ENCODE measurements at regions not wholly inside any gene's neighbourhood (a gene's known extent, or its start where the extent isn't known, plus 50 kb on each side); places are given as distances from the start of the nearest gene placed in this dataset.

- WGBS = 88% methylated on average over 6 of the region's 6 CpGs
- no peak for DNase-seq (ENCODE audit: low spot score)
- Histone ChIP-seq H3K4me1 (ENCODE audit: control insufficient read depth in 4 of 4, insufficient read depth in 4 of 4, low read length in 3 of 4) (no peaks in the 10 kb centered on the region), H3K4me3 (ENCODE audit: low read depth in 1 of 3, low read length in 3 of 3) (no peak overlapping the region), H3K9ac (ENCODE audit: low read depth in 1 of 2, low read length in 2 of 2) (no peak overlapping the region), H3K27ac (ENCODE audit: low read depth in 1 of 2, low read length in 2 of 2) (no peak overlapping the region), H3K9me3 (ENCODE audit: control insufficient read depth in 4 of 4, low read length in 3 of 4) (no peaks in the 10 kb centered on the region), H3K27me3 (ENCODE audit: control insufficient read depth in 4 of 4, insufficient read depth in 4 of 4, low read length in 3 of 4) (no peaks in the 10 kb centered on the region), H3K36me3 (ENCODE audit: control insufficient read depth in 4 of 4, insufficient read depth in 3 of 4, low read depth in 1 of 4, low read length in 3 of 4) (no peaks in the 10 kb centered on the region)
- TF ChIP-seq MAX (IDR thresholded peaks at IDR 0.05) = no peak
- no peak for TF ChIP-seq FOXA2 (IDR thresholded peaks at IDR 0.05)
- TF ChIP-seq JUND (IDR thresholded peaks at IDR 0.05) = no peak
- TF ChIP-seq TAF1 (conservative IDR thresholded peaks at IDR 0.05) = no peak
- no peak for TF ChIP-seq CTCF (IDR thresholded peaks at IDR 0.05; ENCODE audit: low read depth, low read length, missing input control)
- TF ChIP-seq ZBTB33 (IDR thresholded peaks at IDR 0.05) = no peak
- TF ChIP-seq HNF4G (IDR thresholded peaks at IDR 0.05) = no peak
- no peak for TF ChIP-seq HNF4A (conservative IDR thresholded peaks at IDR 0.05)
- no peak for TF ChIP-seq FOXA1 (IDR thresholded peaks at IDR 0.05)
- no peak for TF ChIP-seq REST (IDR thresholded peaks at IDR 0.05)
- TF ChIP-seq SP1 (IDR thresholded peaks at IDR 0.05) = no peak
- no peak for TF ChIP-seq ATF3 (IDR thresholded peaks at IDR 0.05)
- no peak for TF ChIP-seq EGR1 (IDR thresholded peaks at IDR 0.05; ENCODE audit: low read depth in 2 of 2)
- no peak for TF ChIP-seq RAD21 (IDR thresholded peaks at IDR 0.05)
- TF ChIP-seq YY1 (IDR thresholded peaks at IDR 0.05) = no peak
- TF ChIP-seq NR2F2 (IDR thresholded peaks at IDR 0.05) = no peak
- TF ChIP-seq GABPA (IDR thresholded peaks at IDR 0.05 in 1 of 2, conservative IDR thresholded peaks at IDR 0.05 in 1 of 2) = no peak
- TF ChIP-seq RXRA (IDR thresholded peaks at IDR 0.05) = no peak
Measured at GRCh38 chr9:108674766-108675530, 180.8 kb downstream of the ACTL7B start.
